Glomerular endothelial cell (primary cell): ENCODE measurements at regions not wholly inside any gene's neighbourhood (a gene's known extent, or its start where the extent isn't known, plus 50 kb on each side); places are given as distances from the start of the nearest gene placed in this dataset.
A peak's percentile ranks its signal among the peaks of the same experiment; 100 is the strongest.

ENCODE experiments used
- DNase-seq: peaks from one replicate; pipeline ENCODE4 v3.0.0-alpha.2; 2011; ENCODE audit warnings: low read depth, low spot score; ENCODE audit errors: extremely low read depth

- DNase-seq, result no peak
These were observed 182.4 kb upstream of the ARSJ start for GRCh38 chr4:114161809-114162208.

DNA sequence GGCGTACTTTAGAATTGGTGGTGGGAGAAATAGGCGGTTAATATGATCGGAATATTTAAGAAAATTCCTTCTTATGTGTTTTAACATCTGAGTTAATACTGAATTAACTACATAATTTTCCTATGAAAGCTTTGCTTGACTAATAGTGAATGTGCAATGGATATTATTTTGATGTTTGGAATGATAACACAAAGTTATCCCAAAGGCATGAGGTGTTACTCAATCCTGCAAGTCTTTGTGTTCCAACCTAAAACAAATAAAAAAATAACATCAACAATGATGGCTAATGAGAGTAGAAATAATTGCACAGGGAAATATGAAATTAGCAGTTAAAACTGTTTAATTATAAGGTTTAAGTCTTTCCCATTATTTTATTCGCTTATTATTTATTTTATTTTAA, 183.6 kb upstream of the ARSJ start:
- no peak for DNase-seq

DNA sequence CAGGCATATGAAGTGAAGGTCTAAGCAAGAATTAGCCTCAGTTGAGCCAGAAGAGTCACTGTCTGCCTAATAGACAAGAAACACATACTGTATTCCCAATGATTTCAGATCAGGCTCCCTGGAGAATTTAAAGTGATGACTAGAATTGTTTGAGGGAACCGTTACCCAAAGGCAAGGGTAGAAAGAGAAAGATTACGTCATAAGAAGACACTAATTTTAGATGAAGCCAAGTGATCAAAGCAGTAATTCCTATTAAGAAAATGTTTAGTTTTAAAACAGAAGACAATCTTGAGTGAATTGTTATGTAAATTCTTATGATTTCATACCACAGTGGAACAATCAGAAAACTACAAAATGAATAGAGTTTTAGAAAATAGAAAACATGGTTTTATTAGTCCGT, 194.5 kb upstream of the ARSJ start:
- no peak for DNase-seq

DNA sequence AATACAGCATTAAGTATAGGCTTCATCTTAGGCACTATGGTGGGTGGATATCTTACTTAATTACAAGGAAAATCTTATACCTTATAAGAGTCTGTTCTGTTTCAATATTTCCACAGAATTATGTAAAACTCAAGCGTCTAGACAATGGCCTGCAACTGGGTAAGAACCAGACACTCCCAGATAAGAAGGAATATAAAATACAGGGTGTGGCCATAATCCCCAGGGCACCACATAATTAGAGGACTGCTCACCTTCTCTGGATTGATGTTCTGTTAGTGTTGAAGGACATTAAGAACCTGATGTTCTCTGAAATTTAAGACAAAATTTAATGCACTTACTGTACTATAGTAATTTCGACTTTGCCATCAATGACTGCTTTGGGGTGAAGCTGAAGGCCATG, 198.2 kb upstream of the ARSJ start:
- no peak for DNase-seq

GRCh38 chr4:114178392-114178791, 198.9 kb upstream of the ARSJ start:
- no peak for DNase-seq

DNA sequence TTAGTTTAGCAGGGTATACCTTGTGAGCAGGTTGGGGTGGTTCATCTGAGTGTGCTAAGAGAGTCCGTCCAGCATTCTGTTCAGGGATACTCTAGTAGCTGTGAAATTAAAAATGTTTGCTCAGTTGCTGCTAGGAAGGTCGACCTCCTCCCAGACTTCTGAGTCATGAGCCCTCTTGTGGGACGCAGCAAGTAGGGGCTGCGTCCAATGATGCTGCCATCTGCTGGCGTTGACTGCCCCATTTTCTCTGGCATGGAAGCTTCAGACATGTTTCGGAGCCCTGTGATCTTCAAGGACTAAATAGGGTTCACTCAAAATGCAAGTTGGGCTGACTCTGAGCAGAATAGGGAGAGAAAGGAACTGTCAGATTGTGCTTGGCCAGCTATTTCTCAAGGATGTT, 201.0 kb upstream of the ARSJ start:
- DNase-seq, result peak; percentile 50

DNA sequence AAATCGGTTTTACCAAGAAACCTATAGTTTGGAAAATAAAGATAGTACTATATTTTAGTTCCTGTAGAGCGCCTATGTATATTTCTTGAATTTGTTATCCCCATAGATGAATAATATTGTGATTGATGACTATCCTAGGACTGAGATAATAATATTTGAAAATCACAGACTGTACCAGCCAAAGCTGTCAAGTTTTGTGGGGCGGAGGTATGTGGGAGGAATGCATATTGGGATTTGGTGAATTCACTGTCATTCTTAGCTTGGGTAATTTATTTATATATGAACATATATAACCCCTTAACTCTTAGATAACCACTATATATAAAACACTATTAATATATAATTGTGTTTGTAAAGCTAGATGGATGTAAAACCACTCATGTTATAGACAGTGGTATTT, 205.5 kb upstream of the ARSJ start:
- no peak for DNase-seq

- no peak for DNase-seq
These were observed 208.1 kb upstream of the ARSJ start for GRCh38 chr4:114187592-114187991.

DNA sequence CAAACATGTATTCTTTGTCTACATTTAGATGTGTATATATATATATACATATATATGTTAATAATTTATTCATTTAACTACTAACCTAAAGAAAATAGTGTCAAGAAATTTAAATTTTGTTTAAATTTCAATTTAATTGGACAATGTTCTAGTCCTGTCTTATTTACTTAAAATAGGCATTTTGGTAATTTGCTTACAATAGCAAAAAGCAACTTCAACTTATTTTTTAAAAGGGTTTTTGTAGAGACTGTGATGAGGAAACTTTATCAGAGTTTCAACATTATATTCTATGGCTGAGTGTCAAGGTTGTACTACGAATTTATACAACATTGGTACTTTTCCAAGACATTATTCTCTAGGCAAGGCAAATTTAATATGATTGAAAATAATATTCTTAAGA, 212.0 kb upstream of the ARSJ start:
- no peak for DNase-seq

GRCh38 chr4:114192854-114193253, 213.4 kb upstream of the ARSJ start:
- DNase-seq, result no peak

DNA sequence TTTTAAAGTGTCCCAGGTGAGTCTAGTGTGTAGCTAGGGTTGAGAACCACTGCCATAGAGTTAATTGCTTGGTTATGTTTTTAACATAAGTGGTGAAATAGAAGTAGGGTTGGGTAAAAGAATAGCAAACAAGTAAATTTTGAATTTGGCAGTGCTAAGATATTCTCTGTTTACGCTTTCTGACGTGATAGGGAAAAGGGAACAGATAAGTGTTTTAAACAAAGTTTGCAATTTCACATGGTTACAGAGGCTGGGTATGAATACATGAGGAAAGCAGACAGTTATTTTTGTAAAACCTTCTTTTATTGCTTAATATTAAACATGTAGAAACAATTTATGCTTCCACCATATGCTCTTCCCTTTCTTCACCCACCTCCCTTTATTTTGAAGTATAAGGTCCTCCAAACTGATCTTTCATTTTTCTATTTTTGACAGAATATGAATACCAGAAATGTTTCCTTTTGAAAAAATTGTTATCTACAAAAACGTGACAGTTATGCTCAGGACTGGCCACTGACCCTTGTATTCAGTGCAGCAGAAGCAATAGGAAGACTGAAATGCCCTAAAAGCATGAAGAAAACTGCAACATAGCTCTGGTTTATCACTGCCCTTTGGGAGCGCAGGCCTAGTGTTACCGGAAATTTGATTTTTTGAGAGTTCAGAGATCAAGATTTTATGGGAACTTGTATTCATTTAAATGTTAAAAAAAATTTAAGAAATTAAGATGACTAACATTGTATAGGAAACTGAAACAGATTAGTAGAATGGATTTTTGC, 214.4 kb upstream of the ARSJ start:
- no peak for DNase-seq

- no peak for DNase-seq
These were observed 217.2 kb upstream of the ARSJ start for GRCh38 chr4:114196606-114197005.

DNA sequence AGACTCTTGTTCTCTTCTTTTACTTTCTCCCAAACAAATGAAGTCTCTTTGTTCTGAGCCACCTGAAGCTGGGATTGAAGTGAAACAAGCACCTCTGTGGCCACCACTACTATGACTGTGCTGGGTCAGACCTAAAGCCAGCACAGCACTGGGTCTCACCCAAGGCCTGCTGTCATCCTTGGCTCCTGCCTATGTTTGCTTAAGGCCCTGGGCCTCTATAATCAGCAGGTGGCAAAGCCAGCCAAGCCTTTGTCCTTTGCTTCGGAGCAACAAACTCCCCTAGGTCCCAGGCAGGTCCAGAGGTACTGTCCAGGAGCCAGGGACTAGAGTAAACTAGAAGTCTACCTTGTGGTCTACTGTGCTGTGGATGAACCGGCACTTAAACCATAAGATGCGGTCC, 220.6 kb upstream of the ARSJ start:
- no peak for DNase-seq

GRCh38 chr4:114205261-114205660, 225.8 kb upstream of the ARSJ start:
- DNase-seq, result no peak

DNA sequence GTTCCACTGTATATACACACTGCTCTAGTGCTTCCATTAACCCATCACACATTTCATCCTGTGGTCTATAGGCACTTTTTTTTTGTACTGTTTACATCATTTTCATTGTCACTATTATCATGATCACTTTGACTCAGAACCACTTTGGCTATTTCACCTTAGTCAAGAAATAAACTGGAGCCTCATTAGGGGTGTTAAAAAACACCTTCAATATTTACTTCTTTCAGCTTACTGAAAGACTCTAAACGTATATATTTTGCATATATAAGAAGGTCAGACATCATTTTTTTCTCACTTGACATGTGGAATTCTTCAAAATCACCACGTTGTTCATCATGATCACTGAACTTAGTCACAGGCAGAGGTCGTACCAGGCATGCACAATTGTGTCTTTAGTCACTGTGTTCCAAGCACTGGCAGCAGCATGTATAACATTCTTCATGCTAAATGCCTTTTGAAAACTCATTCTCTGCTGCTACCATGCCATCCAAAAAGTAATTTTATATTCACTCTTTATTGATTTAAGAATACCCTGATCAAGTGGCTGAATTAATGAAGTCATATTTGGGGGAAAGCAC, 229.2 kb upstream of the ARSJ start:
- no peak for DNase-seq

GRCh38 chr4:114209584-114209983, 230.1 kb upstream of the ARSJ start:
- no peak for DNase-seq

GRCh38 chr4:114211556-114211955, 232.1 kb upstream of the ARSJ start:
- DNase-seq, result no peak

GRCh38 chr4:114217150-114217817, 237.8 kb upstream of the ARSJ start:
- DNase-seq, result no peak

DNA sequence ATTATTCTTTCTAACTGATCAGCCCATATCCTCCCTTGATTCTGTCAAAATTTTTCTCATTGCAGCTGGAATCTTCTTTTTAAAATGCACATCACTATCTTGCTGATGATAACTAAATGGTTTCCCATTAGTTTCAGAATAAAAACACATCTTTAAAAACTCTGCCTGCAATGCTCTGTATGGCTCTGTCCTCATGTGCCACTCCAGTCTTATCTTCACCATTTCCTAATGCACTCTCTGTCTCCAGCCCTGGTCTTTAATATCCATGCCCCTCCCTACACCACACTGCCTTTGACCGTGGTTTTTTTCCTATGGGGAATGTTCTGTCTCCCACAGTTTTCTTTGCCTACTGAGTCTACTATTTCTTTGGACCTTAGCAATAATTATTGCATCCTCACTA, 244.1 kb upstream of the ARSJ start:
- DNase-seq, result no peak

GRCh38 chr4:114225436-114225835, 246.0 kb upstream of the ARSJ start:
- no peak for DNase-seq

- DNase-seq, result no peak
These were observed 246.7 kb upstream of the ARSJ start for GRCh38 chr4:114226179-114226578.
